ENCODE measurements at regions not wholly inside any gene's neighbourhood (a gene's known extent, or its start where the extent isn't known, plus 50 kb on each side); places are given as distances from the start of the nearest gene placed in this dataset.
"Not testable (repeated sequence)": the region's sequence is repeated elsewhere in the genome, so short reads cannot be mapped to it uniquely, and the experiment has no call there.

DNA sequence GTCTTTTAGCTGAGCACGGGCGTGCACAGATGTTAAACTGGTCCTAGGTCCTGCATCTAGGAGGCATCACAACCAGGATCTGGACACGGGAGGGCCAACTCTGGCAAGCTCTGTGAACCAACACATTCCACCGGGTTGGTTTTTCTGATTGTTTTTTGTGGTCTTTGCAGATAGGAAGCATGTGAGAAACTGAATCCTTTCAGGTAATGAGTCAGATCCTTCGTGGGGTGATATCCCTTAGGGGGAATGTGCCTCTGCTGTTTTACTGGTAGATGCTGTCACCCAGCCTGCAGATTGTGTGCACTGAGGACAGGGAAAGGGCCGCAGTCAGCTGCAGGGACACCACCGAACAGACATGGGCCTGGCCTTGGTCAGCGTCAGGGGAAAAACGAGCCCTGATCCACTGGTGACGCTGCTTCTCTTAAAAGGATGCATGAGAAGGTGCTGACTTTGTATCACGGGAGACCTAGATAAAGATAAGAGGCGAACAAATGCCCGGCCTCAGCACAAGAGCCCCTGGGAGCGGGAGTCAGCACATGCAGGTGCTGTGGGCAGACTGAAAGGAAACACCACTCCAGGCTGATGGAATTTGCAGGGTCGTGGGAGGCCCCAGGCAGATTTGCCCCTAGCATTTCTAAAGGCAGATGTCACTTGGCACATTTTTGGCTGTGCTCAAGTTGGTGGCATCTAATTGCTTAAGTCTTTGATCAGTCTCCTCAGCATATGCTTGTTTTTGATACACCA lies 51.1 kb downstream of the DOP1B start:
- peaks cover 44% of the 10 kb centered on the region for H3K4me1 Mint-ChIP-seq
- H3K4me3 Mint-ChIP-seq, result no peak overlapping the region
- H3K9me3 Mint-ChIP-seq, result no peaks in the 10 kb centered on the region
- no peaks in the 10 kb centered on the region for H3K27me3 Mint-ChIP-seq
- H3K36me3 Mint-ChIP-seq, result peaks cover 59% of the 10 kb centered on the region
- peak overlapping the region; percentile 6 for H3K27ac Mint-ChIP-seq
- peak; percentile 44 for ATAC-seq

GRCh38 chr21:36208326-36209013 lies 51.8 kb downstream of the DOP1B start:
- no peaks in the 10 kb centered on the region for H3K9me3 Mint-ChIP-seq
- H3K27ac Mint-ChIP-seq, result no peak overlapping the region
- H3K4me3 Mint-ChIP-seq, result no peak overlapping the region
- H3K36me3 Mint-ChIP-seq, result peaks cover 56% of the 10 kb centered on the region
- H3K4me1 Mint-ChIP-seq, result peaks cover 36% of the 10 kb centered on the region
- H3K27me3 Mint-ChIP-seq, result no peaks in the 10 kb centered on the region
- ATAC-seq, result no peak

- peak overlapping the region; percentile 64 for H3K27ac Mint-ChIP-seq
- H3K4me3 Mint-ChIP-seq, result no peak overlapping the region
- H3K4me1 Mint-ChIP-seq, result peaks cover 30% of the 10 kb centered on the region
- H3K36me3 Mint-ChIP-seq, result peaks cover 55% of the 10 kb centered on the region
- no peaks in the 10 kb centered on the region for H3K27me3 Mint-ChIP-seq
- ATAC-seq, result no peak
- no peaks in the 10 kb centered on the region for H3K9me3 Mint-ChIP-seq
Measured at GRCh38 chr21:36209626-36210171, 53.1 kb downstream of the DOP1B start.

- peaks cover 48% of the 10 kb centered on the region for H3K36me3 Mint-ChIP-seq
- no peaks in the 10 kb centered on the region for H3K27me3 Mint-ChIP-seq
- H3K27ac Mint-ChIP-seq, result peak overlapping the region; percentile 64
- no peaks in the 10 kb centered on the region for H3K9me3 Mint-ChIP-seq
- H3K4me1 Mint-ChIP-seq, result peaks cover 30% of the 10 kb centered on the region
- no peak overlapping the region for H3K4me3 Mint-ChIP-seq
- no peak for ATAC-seq
Measured at GRCh38 chr21:36210779-36211659, 54.4 kb downstream of the DOP1B start.

DNA sequence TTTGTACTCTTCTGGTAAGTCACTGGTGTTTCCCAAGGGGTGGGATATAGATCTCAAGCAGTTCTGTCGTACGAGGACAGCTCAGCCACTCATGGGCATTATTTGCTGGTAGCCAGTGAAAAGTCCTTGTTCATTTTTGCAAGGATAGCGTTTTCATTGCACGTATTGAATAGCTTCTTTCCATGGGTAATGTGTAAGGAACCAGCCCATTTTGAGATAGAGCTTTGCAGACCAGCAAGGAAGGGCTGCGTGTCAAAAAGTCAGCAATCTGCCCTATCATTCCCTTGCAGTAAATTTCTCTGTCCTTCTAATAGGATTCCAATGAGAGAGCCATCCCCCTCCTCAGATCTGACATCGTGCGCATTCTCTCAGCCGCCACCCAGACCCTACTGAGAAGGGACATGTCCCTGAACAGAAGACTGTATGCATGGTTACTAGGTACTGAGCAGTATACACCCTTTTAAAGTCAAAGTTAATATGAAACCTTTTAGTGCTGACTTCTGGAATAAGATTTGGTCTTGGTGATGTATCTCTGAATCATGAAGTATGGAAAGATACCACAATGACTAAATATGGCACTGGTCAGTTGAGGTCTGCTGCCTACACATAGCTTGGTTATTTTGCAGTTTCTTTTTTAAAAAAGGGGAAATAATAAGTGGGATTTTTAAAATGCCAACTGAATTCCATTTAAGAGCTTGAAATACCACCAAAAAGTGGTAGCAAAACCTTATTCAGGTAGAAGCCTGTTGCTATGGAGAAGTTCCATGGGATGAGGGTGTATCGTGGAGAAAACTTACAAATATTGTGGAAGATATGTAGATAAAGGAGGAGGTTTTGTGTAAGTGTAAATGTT lies 55.3 kb downstream of the DOP1B start:
- peaks cover 30% of the 10 kb centered on the region for H3K4me1 Mint-ChIP-seq
- peak overlapping the region; percentile 64 for H3K27ac Mint-ChIP-seq
- no peak overlapping the region for H3K4me3 Mint-ChIP-seq
- H3K36me3 Mint-ChIP-seq, result peaks cover 53% of the 10 kb centered on the region
- no peaks in the 10 kb centered on the region for H3K27me3 Mint-ChIP-seq
- H3K9me3 Mint-ChIP-seq, result no peaks in the 10 kb centered on the region
- peak; percentile 80 for ATAC-seq

- ATAC-seq, result no peak
- H3K9me3 Mint-ChIP-seq, result no peaks in the 10 kb centered on the region
- peak overlapping the region; percentile 64 for H3K27ac Mint-ChIP-seq
- H3K36me3 Mint-ChIP-seq, result peaks cover 59% of the 10 kb centered on the region
- H3K4me3 Mint-ChIP-seq, result no peak overlapping the region
- H3K27me3 Mint-ChIP-seq, result no peaks in the 10 kb centered on the region
- H3K4me1 Mint-ChIP-seq, result peaks cover 27% of the 10 kb centered on the region
Measured at GRCh38 chr21:36212513-36212780, 55.8 kb downstream of the DOP1B start.

DNA sequence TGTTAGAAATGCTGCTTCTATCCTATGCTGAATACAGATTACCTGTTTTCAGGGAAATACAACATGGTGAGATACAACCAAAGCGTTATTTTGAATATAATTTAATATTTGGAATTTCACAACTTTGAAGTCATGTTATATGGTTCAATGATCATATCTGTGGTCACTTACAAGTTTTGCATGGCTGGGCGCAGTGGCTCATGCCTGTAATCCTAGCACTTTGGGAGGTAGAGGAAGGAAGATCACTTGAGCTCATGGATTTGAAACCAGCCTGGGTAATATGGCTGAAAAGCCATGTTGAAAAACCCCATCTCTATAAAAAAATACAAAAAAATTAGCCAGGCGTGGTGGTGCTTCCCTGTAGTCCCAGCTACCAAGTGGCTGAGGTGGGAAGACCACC lies 57.9 kb downstream of the DOP1B start:
- H3K4me1 Mint-ChIP-seq, result peaks cover 18% of the 10 kb centered on the region
- ATAC-seq, result no peak
- H3K9me3 Mint-ChIP-seq, result no peaks in the 10 kb centered on the region
- H3K36me3 Mint-ChIP-seq, result peaks cover 67% of the 10 kb centered on the region
- H3K4me3 Mint-ChIP-seq, result no peak overlapping the region
- no peak overlapping the region for H3K27ac Mint-ChIP-seq
- H3K27me3 Mint-ChIP-seq, result no peaks in the 10 kb centered on the region

DNA sequence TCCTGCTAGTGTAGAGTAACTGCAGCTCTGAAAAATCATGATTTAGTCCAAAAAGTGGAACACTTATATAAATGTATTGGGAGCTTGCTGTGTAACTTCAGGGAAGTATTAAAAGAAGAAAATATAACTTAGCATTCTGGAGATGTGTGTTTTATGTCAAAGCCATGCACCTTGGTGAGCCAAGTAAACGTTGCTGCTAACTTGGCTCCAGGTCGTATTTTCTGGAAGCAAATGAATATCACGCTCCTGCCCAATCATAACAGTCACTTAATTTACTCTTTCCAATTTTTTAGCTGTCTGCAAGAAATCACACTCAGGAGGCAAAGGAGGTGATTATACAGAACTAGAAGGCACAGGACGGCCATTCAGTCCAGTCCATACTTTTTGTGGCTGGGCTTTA lies 61.1 kb downstream of the DOP1B start:
- no peaks in the 10 kb centered on the region for H3K4me1 Mint-ChIP-seq
- H3K36me3 Mint-ChIP-seq, result peaks cover 48% of the 10 kb centered on the region
- no peak for ATAC-seq
- H3K9me3 Mint-ChIP-seq, result no peaks in the 10 kb centered on the region
- no peaks in the 10 kb centered on the region for H3K27me3 Mint-ChIP-seq
- H3K4me3 Mint-ChIP-seq, result no peak overlapping the region
- H3K27ac Mint-ChIP-seq, result no peak overlapping the region

DNA sequence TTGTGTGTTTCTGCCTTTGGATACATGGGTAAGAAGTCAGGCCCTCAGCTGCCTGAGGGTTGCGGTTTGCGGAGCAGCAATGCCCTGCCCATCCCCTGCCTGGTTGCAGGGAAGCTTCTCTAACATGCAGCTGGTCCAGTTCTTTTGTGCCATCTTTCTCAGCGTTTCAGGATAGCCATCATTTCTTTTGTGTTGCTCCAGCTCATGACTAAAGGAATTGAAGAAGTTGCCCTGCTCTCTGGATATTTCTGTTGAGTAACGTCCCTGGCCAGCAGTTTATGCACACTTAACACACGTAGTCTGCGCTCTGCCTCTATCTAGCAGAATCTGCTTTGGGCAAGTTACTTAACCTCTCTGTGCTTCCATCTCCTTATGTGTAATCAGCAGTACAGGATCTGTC lies 62.1 kb downstream of the DOP1B start:
- H3K9me3 Mint-ChIP-seq, result no peaks in the 10 kb centered on the region
- H3K36me3 Mint-ChIP-seq, result peaks cover 54% of the 10 kb centered on the region
- H3K27ac Mint-ChIP-seq, result no peak overlapping the region
- H3K4me3 Mint-ChIP-seq, result no peak overlapping the region
- H3K4me1 Mint-ChIP-seq, result no peaks in the 10 kb centered on the region
- no peaks in the 10 kb centered on the region for H3K27me3 Mint-ChIP-seq
- ATAC-seq, result no peak

DNA sequence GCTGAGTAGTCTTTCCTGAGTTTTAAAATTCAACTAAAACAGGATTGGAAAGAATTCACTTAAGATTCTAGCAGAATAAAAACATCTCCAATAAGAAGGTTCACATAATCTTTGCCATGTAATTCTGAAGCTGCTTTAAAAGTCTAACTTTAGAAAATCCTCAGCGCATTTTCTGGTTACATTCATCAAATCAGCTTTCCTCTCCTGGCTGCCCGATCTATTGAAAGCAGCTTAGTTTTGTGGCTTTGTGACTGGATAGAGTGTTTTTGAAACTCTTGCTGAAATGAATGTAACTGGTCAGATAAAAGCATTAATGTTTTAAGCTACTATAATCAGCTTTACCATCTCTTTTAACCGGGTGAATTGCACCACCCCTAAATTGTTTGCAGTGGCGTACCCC lies 66.8 kb downstream of the DOP1B start:
- no peak for ATAC-seq
- peaks cover 45% of the 10 kb centered on the region for H3K36me3 Mint-ChIP-seq
- no peak overlapping the region for H3K27ac Mint-ChIP-seq
- no peaks in the 10 kb centered on the region for H3K4me1 Mint-ChIP-seq
- H3K4me3 Mint-ChIP-seq, result no peak overlapping the region
- no peaks in the 10 kb centered on the region for H3K9me3 Mint-ChIP-seq
- no peaks in the 10 kb centered on the region for H3K27me3 Mint-ChIP-seq

DNA sequence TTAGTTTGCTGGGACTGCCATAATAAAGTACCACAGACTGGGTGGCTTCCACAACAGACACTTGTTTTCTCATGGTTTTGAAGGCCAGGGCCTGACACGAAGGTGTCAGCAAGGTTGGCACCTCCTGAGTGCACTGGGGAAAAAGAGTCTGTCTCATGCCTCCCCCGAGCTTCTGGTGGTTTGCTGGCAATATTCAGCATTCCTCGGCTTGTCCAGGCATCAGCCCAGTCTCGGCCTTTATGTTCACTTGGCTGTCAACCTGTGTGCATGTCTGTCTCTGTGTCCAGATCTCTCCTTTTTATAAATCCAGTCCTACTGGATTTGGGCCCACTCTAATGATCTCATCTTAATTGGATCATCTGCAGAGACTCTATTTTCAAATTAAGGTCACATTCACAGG lies 72.6 kb downstream of the DOP1B start:
- no peak overlapping the region for H3K4me3 Mint-ChIP-seq
- H3K36me3 Mint-ChIP-seq, result peaks cover 53% of the 10 kb centered on the region
- H3K9me3 Mint-ChIP-seq, result no peaks in the 10 kb centered on the region
- H3K27me3 Mint-ChIP-seq, result no peaks in the 10 kb centered on the region
- peaks cover 12% of the 10 kb centered on the region for H3K4me1 Mint-ChIP-seq
- H3K27ac Mint-ChIP-seq, result no peak overlapping the region
- no peak for ATAC-seq

DNA sequence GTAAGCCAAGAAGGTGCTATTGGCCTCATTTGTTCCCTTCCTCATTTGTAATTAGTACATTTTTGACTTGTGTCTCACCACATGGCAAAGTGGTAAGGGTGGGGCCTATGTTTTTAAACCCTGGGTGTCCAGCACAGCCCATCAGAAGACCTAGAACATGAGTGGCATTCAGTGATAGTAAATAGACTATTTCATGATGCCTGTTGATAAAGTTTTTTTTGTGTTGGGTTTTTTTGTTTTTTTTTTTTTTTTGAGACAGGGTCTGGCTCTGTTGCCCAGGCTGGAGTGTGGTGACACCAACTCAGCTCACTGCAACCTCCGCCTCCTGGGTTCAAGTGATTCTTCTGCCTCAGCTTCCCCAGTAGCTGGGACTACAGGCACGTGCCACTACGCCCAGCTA lies 74.8 kb downstream of the DOP1B start:
- peaks cover 33% of the 10 kb centered on the region for H3K4me1 Mint-ChIP-seq
- not testable (repeated sequence) for H3K27ac Mint-ChIP-seq, H3K27me3 Mint-ChIP-seq, ATAC-seq, H3K9me3 Mint-ChIP-seq, H3K4me3 Mint-ChIP-seq
- H3K36me3 Mint-ChIP-seq, result peaks cover 57% of the 10 kb centered on the region

DNA sequence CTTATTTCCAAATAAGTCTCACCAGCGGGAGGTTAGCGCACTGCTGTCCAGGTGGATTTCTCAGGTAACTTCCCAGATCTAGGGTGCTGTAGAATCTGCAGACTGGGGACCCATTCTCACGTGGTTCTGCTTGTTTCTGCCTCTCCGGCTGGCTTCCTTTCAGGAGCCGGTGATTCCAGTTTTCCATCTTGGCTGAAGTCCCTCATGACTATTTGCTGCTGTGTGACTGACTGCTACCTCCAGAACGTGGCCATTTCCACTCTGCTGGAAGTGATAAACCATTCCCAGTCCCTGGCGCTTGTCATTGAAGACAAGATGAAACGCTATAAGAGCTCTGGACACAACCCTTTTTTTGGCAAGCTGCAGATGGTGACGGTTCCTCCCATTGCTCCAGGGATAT lies 76.0 kb downstream of the DOP1B start:
- H3K27me3 Mint-ChIP-seq, result no peaks in the 10 kb centered on the region
- no peaks in the 10 kb centered on the region for H3K9me3 Mint-ChIP-seq
- peaks cover 51% of the 10 kb centered on the region for H3K36me3 Mint-ChIP-seq
- no peak for ATAC-seq
- H3K4me3 Mint-ChIP-seq, result no peak overlapping the region
- no peak overlapping the region for H3K27ac Mint-ChIP-seq
- H3K4me1 Mint-ChIP-seq, result peaks cover 33% of the 10 kb centered on the region

GRCh38 chr21:36235058-36235582 lies 78.5 kb downstream of the DOP1B start:
- Mint-ChIP-seq H3K27me3 (no peaks in the 10 kb centered on the region), H3K9me3 (no peaks in the 10 kb centered on the region), H3K4me3 (no peak overlapping the region), H3K27ac (peak overlapping the region; percentile 63), H3K4me1 (peaks cover 33% of the 10 kb centered on the region), H3K36me3 (peaks cover 55% of the 10 kb centered on the region)
- ATAC-seq, result no peak

Data from stimulated activated memory B cell treated with anti-CD40 and anti-IgM and Interleukin-4, amounts not matched to agents 10 μg/mL and 1 μg/mL and 100 μg/mL, for 72 hours (primary cell).